ENCODE measurements at regions not wholly inside any gene's neighbourhood (a gene's known extent, or its start where the extent isn't known, plus 50 kb on each side); places are given as distances from the start of the nearest gene placed in this dataset.

GRCh38 chr13:107456431-107456830, 758.9 kb downstream of the LIG4 start:
- DNase-seq, result no peak

GRCh38 chr13:107452833-107453232, 762.5 kb downstream of the LIG4 start:
- DNase-seq, result no peak

GRCh38 chr13:107450931-107451330, 764.4 kb downstream of the LIG4 start:
- no peak for DNase-seq

- DNase-seq, result no peak
Observed at GRCh38 chr13:107450431-107450830, 764.9 kb downstream of the LIG4 start.

- no peak for DNase-seq
Observed at GRCh38 chr13:107447591-107447990, 767.7 kb downstream of the LIG4 start.

GRCh38 chr13:107441279-107441678, 774.1 kb downstream of the LIG4 start:
- DNase-seq, result no peak

GRCh38 chr13:107438251-107438650, 777.1 kb downstream of the LIG4 start:
- no peak for DNase-seq

GRCh38 chr13:107434347-107434746, 781.0 kb downstream of the LIG4 start:
- DNase-seq, result no peak

GRCh38 chr13:107427536-107427935, 787.8 kb downstream of the LIG4 start:
- no peak for DNase-seq

- no peak for DNase-seq
Observed at GRCh38 chr13:107422421-107422820, 792.9 kb downstream of the LIG4 start.

- DNase-seq, result no peak
Observed at GRCh38 chr13:107421951-107422350, 793.4 kb downstream of the LIG4 start.

GRCh38 chr13:107421028-107421427, 794.3 kb downstream of the LIG4 start:
- no peak for DNase-seq

GRCh38 chr13:107413005-107413404, 802.3 kb downstream of the LIG4 start:
- no peak for DNase-seq

GRCh38 chr13:107407074-107407473, 808.3 kb downstream of the LIG4 start:
- DNase-seq, result no peak

- DNase-seq, result no peak
Observed at GRCh38 chr13:107395927-107396662, 819.2 kb downstream of the LIG4 start.

- no peak for DNase-seq
Observed at GRCh38 chr13:107392205-107392604, 823.1 kb downstream of the LIG4 start.

GRCh38 chr13:107387525-107387924, 819.6 kb upstream of the ARGLU1 start:
- DNase-seq, result no peak

- DNase-seq, result no peak
Observed at GRCh38 chr13:107379407-107380155, 811.6 kb upstream of the ARGLU1 start.

- no peak for DNase-seq
Observed at GRCh38 chr13:107376341-107377125, 808.6 kb upstream of the ARGLU1 start.

GRCh38 chr13:107375701-107376340, 807.9 kb upstream of the ARGLU1 start:
- DNase-seq, result no peak

- no peak for DNase-seq
Observed at GRCh38 chr13:107374038-107374437, 806.1 kb upstream of the ARGLU1 start.

- no peak for DNase-seq
Observed at GRCh38 chr13:107373551-107373950, 805.6 kb upstream of the ARGLU1 start.

All from CD4-positive, alpha-beta T cell treated with Interleukin-10 for 1 hour (primary cell).